Liver (tissue), 8 donors: ENCODE measurements at regions not wholly inside any gene's neighbourhood (a gene's known extent, or its start where the extent isn't known, plus 50 kb on each side); places are given as distances from the start of the nearest gene placed in this dataset.

Experiments used
- DNase-seq: peaks from one replicate; pipeline ENCODE4 v3.0.0-alpha.2; 2017; ENCODE audit warnings: low spot score
- H3K27ac ChIP-seq, 2 donors: one replicate each; pipeline ENCODE4 v1.7.0; 2013; ENCODE audit warnings: inconsistent platforms in 2 of 2, low read length in 2 of 2, control low read depth in 1 of 2, low read depth in 1 of 2, mild to moderate bottlenecking in 1 of 2
- H3K27me3 ChIP-seq, 4 donors: one replicate each; pipeline versions ENCODE4 v1.6.1 to v1.7.0; 2013; ENCODE audit warnings: low read length in 3 of 4, inconsistent platforms in 1 of 4, mild to moderate bottlenecking in 1 of 4, moderate library complexity in 1 of 4; ENCODE audit not compliant: control insufficient read depth in 4 of 4, insufficient read depth in 4 of 4
- H3K36me3 ChIP-seq, 4 donors: one replicate each; pipeline versions ENCODE4 v1.6.1 to v1.7.0; 2013; ENCODE audit warnings: low read length in 3 of 4, mild to moderate bottlenecking in 3 of 4, low read depth in 1 of 4, moderate library complexity in 1 of 4; ENCODE audit not compliant: control insufficient read depth in 4 of 4, insufficient read depth in 3 of 4
- H3K4me1 ChIP-seq, 4 donors: one replicate each; pipeline versions ENCODE4 v1.6.1 to v1.7.0; 2013; ENCODE audit warnings: low read length in 3 of 4, mild to moderate bottlenecking in 3 of 4, moderate library complexity in 1 of 4; ENCODE audit not compliant: control insufficient read depth in 4 of 4, insufficient read depth in 4 of 4
- H3K4me3 ChIP-seq, 3 donors: one replicate each; pipeline versions ENCODE4 v1.6.1 to v1.7.0; 2013; ENCODE audit warnings: low read length in 3 of 3, control low read depth in 1 of 3, low read depth in 1 of 3, mild to moderate bottlenecking in 1 of 3
- H3K9ac ChIP-seq, 2 donors: one replicate each; pipeline ENCODE4 v1.7.0; 2013; ENCODE audit warnings: low read length in 2 of 2, mild to moderate bottlenecking in 2 of 2, moderate library complexity in 2 of 2, control low read depth in 1 of 2, low read depth in 1 of 2
- H3K9me3 ChIP-seq, 4 donors: one replicate each; pipeline versions ENCODE4 v1.6.1 to v1.7.0; 2013; ENCODE audit warnings: low read length in 3 of 4; ENCODE audit not compliant: control insufficient read depth in 4 of 4
- ATF3 ChIP-seq: IDR thresholded peaks from 2 replicates; pipeline ENCODE4 v1.6.1; 2016; ENCODE audit warnings: antibody characterized with exemption
- CTCF ChIP-seq: fragments of 150-350 bp; IDR thresholded peaks from 2 replicates; pipeline ENCODE4 v1.5.1; 2017; ENCODE audit warnings: improper control_type of control experiment, low read depth, low read length; ENCODE audit not compliant: missing input control
- EGR1 ChIP-seq, 2 donors: IDR thresholded peaks; 2 replicates each; pipeline ENCODE4 v1.6.1; 2016 to 2018; ENCODE audit warnings: antibody characterized with exemption in 2 of 2, low read depth in 2 of 2
- FOXA1 ChIP-seq: IDR thresholded peaks from 2 replicates; pipeline ENCODE4 v1.6.1; 2016; ENCODE audit warnings: antibody characterized with exemption
- FOXA2 ChIP-seq: IDR thresholded peaks from 2 replicates; pipeline ENCODE4 v1.6.1; 2016; ENCODE audit warnings: antibody characterized with exemption
- GABPA ChIP-seq, 2 donors: IDR thresholded peaks in 1 of 2; conservative IDR thresholded peaks in 1 of 2; 2 replicates each; pipeline ENCODE4 v1.6.1; 2016; ENCODE audit warnings: antibody characterized with exemption in 2 of 2, mild to moderate bottlenecking in 1 of 2, moderate library complexity in 1 of 2
- HNF4A ChIP-seq, 2 donors: conservative IDR thresholded peaks; 2 replicates each; pipeline ENCODE4 v1.6.1; 2016; ENCODE audit warnings: antibody characterized with exemption in 2 of 2, mild to moderate bottlenecking in 2 of 2
- HNF4G ChIP-seq: IDR thresholded peaks from 2 replicates; pipeline ENCODE4 v1.6.1; 2016; ENCODE audit warnings: antibody characterized with exemption
- JUND ChIP-seq, 2 donors: IDR thresholded peaks; 2 replicates each; pipeline ENCODE4 v1.6.1; 2016; ENCODE audit warnings: antibody characterized with exemption in 2 of 2
- NR2F2 ChIP-seq: IDR thresholded peaks from 2 replicates; pipeline ENCODE4 v1.6.1; 2016; ENCODE audit warnings: antibody characterized with exemption
- RAD21 ChIP-seq, 2 donors: IDR thresholded peaks; 2 replicates each; pipeline ENCODE4 v1.6.1; 2016; ENCODE audit warnings: antibody characterized with exemption in 2 of 2, mild to moderate bottlenecking in 2 of 2
- REST ChIP-seq: IDR thresholded peaks from 2 replicates; pipeline ENCODE4 v1.6.1; 2016; ENCODE audit warnings: antibody characterized with exemption, mild to moderate bottlenecking
- RXRA ChIP-seq, 2 donors: IDR thresholded peaks; 2 replicates each; pipeline ENCODE4 v1.6.1; 2017 to 2018; ENCODE audit warnings: antibody characterized with exemption in 2 of 2, mild to moderate bottlenecking in 1 of 2
- SP1 ChIP-seq: IDR thresholded peaks from 2 replicates; pipeline ENCODE4 v1.6.1; 2018; ENCODE audit warnings: antibody characterized with exemption, mild to moderate bottlenecking
- TAF1 ChIP-seq: conservative IDR thresholded peaks from 2 replicates; pipeline ENCODE4 v1.6.1; 2016; ENCODE audit warnings: antibody characterized with exemption, mild to moderate bottlenecking
- YY1 ChIP-seq: IDR thresholded peaks from 2 replicates; pipeline ENCODE4 v1.6.1; 2016; ENCODE audit warnings: antibody characterized with exemption, mild to moderate bottlenecking
- ZBTB33 ChIP-seq: IDR thresholded peaks from 2 replicates; pipeline ENCODE4 v1.6.1; 2016; ENCODE audit warnings: antibody characterized with exemption
- WGBS: extraction: QIAGEN DNeasy Blood & Tissue Kit; methylation state at CpG from one replicate; pipeline ENCODE4 v1.1.7; 2013; 5-methylcytosine and 5-hydroxymethylcytosine counted together
- TF ChIP-seq, protein P1 (sequence below): IDR thresholded peaks from 2 replicates; pipeline ENCODE4 v1.6.1; 2016; ENCODE audit warnings: antibody characterized with exemption
- donor health status: healthy.
- donor health status: healthy.
- donor health status: healthy.
- donor health status: healthy.
- donor health status: healthy.

DNA sequence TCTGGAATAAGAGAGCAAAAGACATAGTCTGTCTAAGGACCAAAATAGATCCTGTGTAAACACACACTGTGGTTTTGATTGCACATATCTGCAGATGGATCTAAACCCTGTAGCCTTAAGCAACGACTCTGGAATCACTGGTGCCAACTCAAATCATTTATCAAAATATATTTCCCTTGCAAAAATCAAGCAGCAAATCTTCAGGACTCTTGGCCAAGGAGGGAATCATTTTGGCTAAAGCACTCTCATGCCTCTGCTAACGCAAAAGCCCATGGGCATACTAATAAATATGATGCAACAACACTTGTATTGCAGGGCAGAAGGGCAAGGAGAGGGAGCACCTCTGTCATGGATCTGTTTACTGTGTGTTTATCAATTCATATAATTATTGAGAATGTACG lies 155.4 kb upstream of the DUSP10 start:
- Histone ChIP-seq H3K27me3 (no peaks in the 10 kb centered on the region), H3K4me1 (no peaks in the 10 kb centered on the region), H3K36me3 (no peaks in the 10 kb centered on the region), H3K27ac (no peak overlapping the region), H3K4me3 (no peak overlapping the region), H3K9ac (no peak overlapping the region), H3K9me3 (peaks cover 0 to 2% (median 0%) of the 10 kb centered on the region in 4 donors)
- DNase-seq, result no peak
- WGBS, result 39% methylated on average over 3 of the region's 3 CpGs
- TF ChIP-seq RXRA (IDR thresholded peaks at IDR 0.05) (no peak), HNF4A (conservative IDR thresholded peaks at IDR 0.05) (no peak), REST (no peak), RAD21 (IDR thresholded peaks at IDR 0.05) (no peak), CTCF (no peak), FOXA1 (no peak)
- TF ChIP-seq, protein P1, sequence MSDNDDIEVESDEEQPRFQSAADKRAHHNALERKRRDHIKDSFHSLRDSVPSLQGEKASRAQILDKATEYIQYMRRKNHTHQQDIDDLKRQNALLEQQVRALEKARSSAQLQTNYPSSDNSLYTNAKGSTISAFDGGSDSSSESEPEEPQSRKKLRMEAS, result no peak

DNA sequence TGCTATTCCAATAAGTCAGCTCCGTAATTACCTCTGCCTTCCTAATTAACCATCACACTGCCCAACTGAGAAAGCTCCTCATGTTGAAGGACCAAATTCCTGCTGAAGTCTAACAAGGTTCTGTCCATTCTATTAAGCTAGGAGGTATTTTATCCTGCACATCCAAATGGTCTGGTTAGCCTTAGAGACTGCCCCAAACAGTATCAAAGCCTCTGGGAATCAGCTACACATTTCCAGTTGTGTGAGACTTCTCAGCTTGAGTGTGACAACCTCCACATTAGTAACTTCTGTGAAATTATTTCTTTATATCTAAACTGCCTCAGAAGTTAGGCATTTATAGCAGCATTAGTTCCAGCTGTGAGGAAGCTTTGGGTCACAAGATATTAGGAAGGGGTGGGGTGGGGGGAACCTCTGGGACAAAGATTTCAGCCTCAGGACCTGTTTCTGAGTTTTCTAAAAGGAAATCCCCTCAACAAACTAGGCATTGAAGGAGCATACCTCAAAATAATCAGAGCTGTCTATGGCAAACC lies 150.5 kb upstream of the DUSP10 start:
- no peak overlapping the region for H3K27ac ChIP-seq
- H3K4me1 ChIP-seq, result peaks cover 0 to under 1% (median 0%) of the 10 kb centered on the region in 4 donors
- no peak for DNase-seq
- no peak for TF ChIP-seq ZBTB33
- TF ChIP-seq CTCF, result no peak
- TF ChIP-seq FOXA2, result no peak
- TF ChIP-seq RAD21 (IDR thresholded peaks at IDR 0.05), result no peak
- TF ChIP-seq YY1, result no peak
- no peak for TF ChIP-seq REST
- TF ChIP-seq NR2F2, result no peak
- TF ChIP-seq GABPA (IDR thresholded peaks at IDR 0.05 in 1 of 2, conservative IDR thresholded peaks at IDR 0.05 in 1 of 2), result no peak
- TF ChIP-seq SP1, result no peak
- TF ChIP-seq, protein P1, result no peak
- no peak for TF ChIP-seq HNF4A (conservative IDR thresholded peaks at IDR 0.05)
- no peak for TF ChIP-seq ATF3
- TF ChIP-seq HNF4G, result no peak
- TF ChIP-seq TAF1, result no peak
- TF ChIP-seq FOXA1, result no peak
- TF ChIP-seq EGR1 (IDR thresholded peaks at IDR 0.05; ENCODE audit: low read depth in 2 of 2), result no peak
- no peak for TF ChIP-seq JUND (IDR thresholded peaks at IDR 0.05)
- no peak for TF ChIP-seq RXRA (IDR thresholded peaks at IDR 0.05)
- H3K27me3 ChIP-seq, result no peaks in the 10 kb centered on the region
- WGBS, result 83% methylated on average over 1 of the region's 1 CpG
- no peak overlapping the region for H3K4me3 ChIP-seq
- H3K9ac ChIP-seq, result no peak overlapping the region
- no peaks in the 10 kb centered on the region for H3K36me3 ChIP-seq
- peaks cover 0 to 2% (median 0%) of the 10 kb centered on the region in 4 donors for H3K9me3 ChIP-seq
